GM12872 (cell line): ENCODE measurements at regions not wholly inside any gene's neighbourhood (a gene's known extent, or its start where the extent isn't known, plus 50 kb on each side); places are given as distances from the start of the nearest gene placed in this dataset.

Experiments used
- CTCF ChIP-seq: IDR thresholded peaks from 3 replicates; pipeline ENCODE4 v1.5.1; 2011; ENCODE audit warnings: low read depth, mild to moderate bottlenecking, low read length, moderate library complexity; ENCODE audit not compliant: insufficient read depth

- TF ChIP-seq CTCF, result no peak
Measured at GRCh38 chr13:104592545-104593250, 1526.5 kb upstream of the SLC10A2 start.

GRCh38 chr13:104592127-104592526 lies 1525.9 kb upstream of the SLC10A2 start:
- TF ChIP-seq CTCF, result no peak

- TF ChIP-seq CTCF, result no peak
Measured at GRCh38 chr13:104586051-104586746, 1520.0 kb upstream of the SLC10A2 start.

- TF ChIP-seq CTCF, result no peak
Measured at GRCh38 chr13:104584481-104584880, 1518.3 kb upstream of the SLC10A2 start.

GRCh38 chr13:104580931-104581330 lies 1514.7 kb upstream of the SLC10A2 start:
- no peak for TF ChIP-seq CTCF

GRCh38 chr13:104577071-104577815 lies 1511.0 kb upstream of the SLC10A2 start:
- no peak for TF ChIP-seq CTCF

- TF ChIP-seq CTCF, result no peak
Measured at GRCh38 chr13:104571893-104572229, 1505.6 kb upstream of the SLC10A2 start.
